ENCODE measurements at regions not wholly inside any gene's neighbourhood (a gene's known extent, or its start where the extent isn't known, plus 50 kb on each side); places are given as distances from the start of the nearest gene placed in this dataset.

GRCh38 chr1:229984992-229985612 lies 81.9 kb upstream of the GALNT2 start:
- no peak for DNase-seq (ENCODE audit: low read depth)
- no peak for TF ChIP-seq CTCF (IDR thresholded peaks at IDR 0.05; ENCODE audit: insufficient read depth, low read depth, low read length, missing control alignments)
- H3K4me3 ChIP-seq (ENCODE audit: low read length): no peak overlapping the region

GRCh38 chr1:229985613-229986010 lies 81.4 kb upstream of the GALNT2 start:
- DNase-seq (ENCODE audit: low read depth): no peak
- H3K4me3 ChIP-seq (ENCODE audit: low read length): no peak overlapping the region
- TF ChIP-seq CTCF (IDR thresholded peaks at IDR 0.05; ENCODE audit: insufficient read depth, low read depth, low read length, missing control alignments): no peak

- H3K4me3 ChIP-seq (ENCODE audit: low read length): no peak overlapping the region
- no peak for DNase-seq (ENCODE audit: low read depth)
- TF ChIP-seq CTCF (IDR thresholded peaks at IDR 0.05; ENCODE audit: insufficient read depth, low read depth, low read length, missing control alignments): no peak
Observed at GRCh38 chr1:229986737-229987337, 80.2 kb upstream of the GALNT2 start.

GRCh38 chr1:229987953-229988352 lies 79.1 kb upstream of the GALNT2 start:
- TF ChIP-seq CTCF (IDR thresholded peaks at IDR 0.05; ENCODE audit: insufficient read depth, low read depth, low read length, missing control alignments): no peak
- no peak for DNase-seq (ENCODE audit: low read depth)
- no peak overlapping the region for H3K4me3 ChIP-seq (ENCODE audit: low read length)

- no peak overlapping the region for H3K4me3 ChIP-seq (ENCODE audit: low read length)
- TF ChIP-seq CTCF (IDR thresholded peaks at IDR 0.05; ENCODE audit: insufficient read depth, low read depth, low read length, missing control alignments): no peak
- DNase-seq (ENCODE audit: low read depth): no peak
Observed at GRCh38 chr1:229988534-229988933, 78.5 kb upstream of the GALNT2 start.

- H3K4me3 ChIP-seq (ENCODE audit: low read length): no peak overlapping the region
Observed at GRCh38 chr1:229989591-229990248, 77.3 kb upstream of the GALNT2 start.

More at GRCh38 chr1:229989591-229990248, 77.3 kb upstream of the GALNT2 start:
- TF ChIP-seq CTCF (IDR thresholded peaks at IDR 0.05; ENCODE audit: insufficient read depth, low read depth, low read length, missing control alignments): no peak
- DNase-seq (ENCODE audit: low read depth): no peak
